CD14-positive monocyte (primary cell): ENCODE measurements at regions not wholly inside any gene's neighbourhood (a gene's known extent, or its start where the extent isn't known, plus 50 kb on each side); places are given as distances from the start of the nearest gene placed in this dataset.

Experiments
- DNase-seq, 3 donors: peaks; one replicate each; pipeline ENCODE4 v3.0.0-alpha.2; 2011 to 2022
- H2AFZ ChIP-seq: 2 replicates; pipeline ENCODE4 v1.6.0; 2012; ENCODE audit warnings: mild to moderate bottlenecking, low read depth, low read length, inconsistent platforms; ENCODE audit not compliant: insufficient read depth, poor library complexity, severe bottlenecking
- H3K27ac ChIP-seq, 2 donors: 1 replicate in 1 of 2; 2 replicates in 1 of 2; pipeline ENCODE4 v1.5.1; 2012 to 2013; ENCODE audit warnings: low read length in 2 of 2, control low read depth in 1 of 2, inconsistent platforms in 1 of 2, low read depth in 1 of 2, mild to moderate bottlenecking in 1 of 2
- H3K27me3 ChIP-seq, 2 donors: one replicate each; pipeline versions ENCODE4 v1.6.0 to v1.6.1; 2011 to 2013; ENCODE audit warnings: low read length in 2 of 2; ENCODE audit not compliant: control insufficient read depth in 2 of 2, insufficient read depth in 2 of 2
- H3K36me3 ChIP-seq, 2 donors: replicated peaks in 1 of 2; 1 replicate in 1 of 2; 2 replicates in 1 of 2; pipeline versions ENCODE4 v1.5.1 to v1.6.1; 2012 to 2013; ENCODE audit warnings: low read length in 2 of 2, control low read depth in 1 of 2, inconsistent platforms in 1 of 2, mild to moderate bottlenecking in 1 of 2; ENCODE audit not compliant: insufficient read depth in 2 of 2, control insufficient read depth in 1 of 2
- H3K4me1 ChIP-seq, 2 donors: 1 replicate in 1 of 2; 2 replicates in 1 of 2; pipeline versions ENCODE4 v1.5.1 to v1.6.1; 2012 to 2013; ENCODE audit warnings: low read length in 2 of 2, control low read depth in 1 of 2, inconsistent platforms in 1 of 2, mild to moderate bottlenecking in 1 of 2, moderate library complexity in 1 of 2; ENCODE audit not compliant: insufficient read depth in 2 of 2, control insufficient read depth in 1 of 2
- H3K4me2 ChIP-seq: replicated peaks from 2 replicates; pipeline ENCODE3; 2012; ENCODE audit warnings: low read length, moderate library complexity, mild to moderate bottlenecking; ENCODE audit not compliant: poor library complexity, severe bottlenecking; ENCODE audit errors: extremely low read depth
- H3K4me3 ChIP-seq, 3 experiments: fragments of 200-600 bp in 1 of 3; sonication (generic) in 1 of 3; replicated peaks in 1 of 3; 1 replicate in 2 of 3; 2 replicates in 1 of 3; pipeline ENCODE4 v1.5.1; 2011 to 2013; ENCODE audit warnings: low read length in 3 of 3, mild to moderate bottlenecking in 3 of 3, control low read depth in 2 of 3, low read depth in 2 of 3, inconsistent platforms in 1 of 3, moderate library complexity in 1 of 3
- H3K79me2 ChIP-seq: 2 replicates; pipeline ENCODE4 v1.6.0; 2012; ENCODE audit warnings: mild to moderate bottlenecking, control low read depth, inconsistent platforms, low read length, moderate library complexity; ENCODE audit not compliant: insufficient read depth
- H3K9ac ChIP-seq: 2 replicates; pipeline ENCODE4 v1.6.0; 2017; ENCODE audit warnings: low read length, mild to moderate bottlenecking; ENCODE audit not compliant: insufficient read depth, poor library complexity, severe bottlenecking
- H3K9me3 ChIP-seq, 2 donors: replicated peaks in 1 of 2; 1 replicate in 1 of 2; 2 replicates in 1 of 2; pipeline versions ENCODE4 v1.5.1 to v1.6.1; 2012 to 2013; ENCODE audit warnings: low read length in 2 of 2, control low read depth in 1 of 2; ENCODE audit not compliant: control insufficient read depth in 1 of 2, insufficient read depth in 1 of 2
- H4K20me1 ChIP-seq: 2 replicates; pipeline ENCODE4 v1.6.0; 2012; ENCODE audit warnings: mild to moderate bottlenecking, low read length, control low read depth, moderate library complexity; ENCODE audit not compliant: insufficient read depth
- H3K27ac Mint-ChIP-seq, 7 donors: one replicate each; pipeline ENCODE4 v1.8.0; 2020; ENCODE audit warnings: mild to moderate bottlenecking in 7 of 7, mixed read lengths in 7 of 7, moderate library complexity in 6 of 7, inconsistent platforms in 2 of 7
- H3K27me3 Mint-ChIP-seq, 3 donors: one replicate each; pipeline ENCODE4 v1.8.0; 2021 to 2022; ENCODE audit warnings: low read depth in 3 of 3, mild to moderate bottlenecking in 3 of 3, mixed read lengths in 3 of 3, moderate library complexity in 3 of 3, inconsistent platforms in 1 of 3
- H3K36me3 Mint-ChIP-seq, 2 donors: one replicate each; pipeline ENCODE4 v1.8.0; 2020; ENCODE audit warnings: mixed read lengths in 2 of 2, inconsistent platforms in 1 of 2, mild to moderate bottlenecking in 1 of 2
- H3K4me1 Mint-ChIP-seq: one replicate; pipeline ENCODE4 v1.8.0; 2020; ENCODE audit warnings: mild to moderate bottlenecking, mixed read lengths
- H3K4me3 Mint-ChIP-seq, 2 donors: one replicate each; pipeline ENCODE4 v1.8.0; 2020; ENCODE audit warnings: mild to moderate bottlenecking in 2 of 2, mixed read lengths in 2 of 2, moderate library complexity in 1 of 2
- H3K9me3 Mint-ChIP-seq, 7 donors: one replicate each; pipeline ENCODE4 v1.8.0; 2020 to 2022; ENCODE audit warnings: mixed read lengths in 7 of 7, mild to moderate bottlenecking in 6 of 7, moderate library complexity in 6 of 7, inconsistent platforms in 2 of 7
- CTCF ChIP-seq: fragments of 200-600 bp; IDR thresholded peaks from one replicate; pipeline ENCODE4 v1.8.0; 2022; ENCODE audit warnings: antibody characterized with exemption, mild to moderate bottlenecking
- WGBS: methylation state at CpG from one replicate; pipeline ENCODE4 v1.1.5; 2013; ENCODE audit warnings: missing lambda C conversion rate; ENCODE audit not compliant: insufficient coverage; 5-methylcytosine and 5-hydroxymethylcytosine counted together
- intact Hi-C, 2 donors: fragments of 100-400 bp; cut with micrococcal nuclease; formaldehyde crosslinking; loops; one replicate each; pipeline versions ENCODE4 v1.15.0 to v1.15.1; 2023

DNA sequence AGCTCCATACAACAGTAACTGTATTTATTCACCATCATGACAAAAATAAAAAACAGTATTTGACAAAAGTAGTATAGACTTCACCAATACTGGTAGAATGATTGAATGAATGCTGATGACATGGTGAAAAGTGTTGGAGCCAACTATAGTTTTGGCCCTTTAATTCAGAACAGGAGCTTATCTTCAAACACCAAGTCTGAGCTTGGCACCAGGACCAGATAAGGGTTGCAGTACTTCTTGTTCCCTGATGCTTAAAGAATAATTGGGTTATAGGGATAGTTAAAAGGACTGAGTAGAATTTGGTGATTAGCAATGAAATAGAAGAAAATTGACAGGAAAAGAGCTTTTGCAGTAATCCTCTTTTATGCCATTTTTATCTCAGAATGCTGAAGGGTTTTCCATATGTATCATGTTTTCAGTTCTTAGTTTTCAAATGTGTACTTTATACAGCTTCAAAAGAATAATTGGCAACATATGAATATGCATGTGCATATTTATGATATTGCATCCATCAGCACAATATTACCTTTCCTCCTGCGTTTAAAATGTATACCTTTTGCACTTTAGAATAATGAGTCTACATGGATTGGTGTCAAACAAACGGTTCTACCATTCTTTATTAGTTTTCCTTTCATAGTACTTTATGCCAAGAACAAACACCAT, 214.2 kb upstream of the ARHGAP42 start:
- H3K27me3 Mint-ChIP-seq = no peaks in the 10 kb centered on the region
- intact Hi-C loops = no loop called here
- Histone ChIP-seq H3K4me2 (no peak overlapping the region), H3K27me3 (no peaks in the 10 kb centered on the region), H3K9me3 (peaks cover 0 to 6% of the 10 kb centered on the region in 2 donors), H2AFZ (no peak overlapping the region), H3K27ac (no peak overlapping the region), H3K9ac (no peak overlapping the region), H4K20me1 (no peaks in the 10 kb centered on the region), H3K4me3 (no peak overlapping the region), H3K36me3 (no peaks in the 10 kb centered on the region), H3K79me2 (no peaks in the 10 kb centered on the region), H3K4me1 (no peaks in the 10 kb centered on the region)
- H3K9me3 Mint-ChIP-seq = peaks cover 0 to 10% (median 4%) of the 10 kb centered on the region in 7 donors
- no peak overlapping the region for H3K4me3 Mint-ChIP-seq
- TF ChIP-seq CTCF = no peak
- H3K36me3 Mint-ChIP-seq = no peaks in the 10 kb centered on the region
- H3K4me1 Mint-ChIP-seq = no peaks in the 10 kb centered on the region
- no peak overlapping the region for H3K27ac Mint-ChIP-seq
- no CpG with 5 or more reads among the region's 2 CpGs for WGBS
- DNase-seq = no peak

DNA sequence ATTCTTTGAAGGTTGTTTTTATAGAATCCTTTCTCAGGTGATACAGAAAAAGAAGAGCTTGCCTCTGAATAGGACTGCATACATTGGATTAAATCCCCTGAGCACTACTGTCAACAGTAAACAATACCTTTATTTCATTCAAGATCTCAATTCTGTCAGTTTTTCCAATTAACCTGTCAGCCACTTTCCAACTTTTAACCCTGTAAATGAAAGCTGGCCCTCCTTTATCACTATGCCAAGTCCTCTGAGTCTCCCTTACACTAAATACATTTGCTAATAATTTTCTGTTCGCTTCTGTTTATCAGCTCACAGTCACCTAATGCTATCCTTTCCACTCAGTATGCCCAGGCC, 213.7 kb upstream of the ARHGAP42 start:
- peaks cover 0 to 6% of the 10 kb centered on the region in 2 donors for H3K9me3 ChIP-seq
- Mint-ChIP-seq H3K36me3 (no peaks in the 10 kb centered on the region), H3K27ac (no peak overlapping the region), H3K27me3 (no peaks in the 10 kb centered on the region), H3K4me1 (no peaks in the 10 kb centered on the region), H3K9me3 (peaks cover 0 to 10% (median 4%) of the 10 kb centered on the region in 7 donors), H3K4me3 (no peak overlapping the region)
- no peaks in the 10 kb centered on the region for H4K20me1 ChIP-seq
- intact Hi-C loops = no loop called here
- no peaks in the 10 kb centered on the region for H3K36me3 ChIP-seq
- no peak overlapping the region for H3K9ac ChIP-seq
- H3K4me2 ChIP-seq = no peak overlapping the region
- no peaks in the 10 kb centered on the region for H3K79me2 ChIP-seq
- H2AFZ ChIP-seq = no peak overlapping the region
- DNase-seq = no peak
- no peaks in the 10 kb centered on the region for H3K27me3 ChIP-seq
- H3K27ac ChIP-seq = no peak overlapping the region
- H3K4me1 ChIP-seq = no peaks in the 10 kb centered on the region
- no CpG with 5 or more reads among the region's 1 CpG for WGBS
- H3K4me3 ChIP-seq = no peak overlapping the region
- no peak for TF ChIP-seq CTCF
